OCI-LY7 (cell line): ENCODE measurements at regions not wholly inside any gene's neighbourhood (a gene's known extent, or its start where the extent isn't known, plus 50 kb on each side); places are given as distances from the start of the nearest gene placed in this dataset.

ENCODE experiments used
- BruUV-seq: library from RNA; stranded (reverse); fragments of 400-500 nt; replicated peaks from 2 replicates; lab custom pipeline; 2021; lab: Mats Ljungman, UMichigan
- CTCF ChIA-PET: fragments of 300-600 bp; sonication (Branson Sonifier 250); formaldehyde crosslinking; loops from one replicate; lab custom pipeline; 2022; ENCODE audit warnings: antibody characterized with exemption; ENCODE audit not compliant: unreplicated experiment; lab: Charles Lee
- POLR2A ChIA-PET: fragments of 300-600 bp; sonication (Branson Sonifier 250); formaldehyde crosslinking; loops from one replicate; lab custom pipeline; 2022; ENCODE audit warnings: antibody characterized with exemption; lab: Charles Lee
- DNase-seq: peaks from one replicate; pipeline ENCODE4 v3.0.0-alpha.2; 2015; ENCODE audit warnings: low spot score
- H2AFZ ChIP-seq: fragments of 200-600 bp; sonication (generic), shearing (Covaris generic); 2 replicates; pipeline ENCODE4 v1.6.1; 2014; ENCODE audit warnings: mild to moderate bottlenecking, antibody characterized with exemption, low read length, moderate library complexity
- H3K27ac ChIP-seq: fragments of 200-600 bp; sonication (generic); 2 replicates; pipeline ENCODE4 v1.5.1; 2014; ENCODE audit warnings: mixed run types, low read depth, mild to moderate bottlenecking, moderate library complexity, low read length, inconsistent platforms; ENCODE audit not compliant: poor library complexity, severe bottlenecking
- H3K36me3 ChIP-seq: fragments of 200-600 bp; sonication (generic); 2 replicates; pipeline ENCODE4 v1.6.1; 2014; ENCODE audit warnings: mild to moderate bottlenecking, antibody characterized with exemption, low read length, moderate library complexity, mixed read lengths; ENCODE audit not compliant: insufficient read depth
- H3K4me1 ChIP-seq: fragments of 200-600 bp; sonication (generic); 2 replicates; pipeline ENCODE4 v1.5.1; 2014; ENCODE audit warnings: mild to moderate bottlenecking, low read length; ENCODE audit not compliant: insufficient read depth, poor library complexity, severe bottlenecking
- H3K4me2 ChIP-seq: fragments of 200-600 bp; sonication (generic); 2 replicates; pipeline ENCODE4 v1.6.1; 2014; ENCODE audit warnings: mild to moderate bottlenecking, low read length
- H3K4me3 ChIP-seq: fragments of 200-600 bp; sonication (generic); 2 replicates; pipeline ENCODE4 v1.5.1; 2014; ENCODE audit warnings: mild to moderate bottlenecking, low read depth, low read length; ENCODE audit not compliant: poor library complexity, severe bottlenecking
- H3K79me2 ChIP-seq: fragments of 200-600 bp; sonication (generic); 2 replicates; pipeline ENCODE4 v1.6.1; 2016; ENCODE audit warnings: low read depth, mild to moderate bottlenecking, low read length, moderate library complexity, mixed read lengths; ENCODE audit not compliant: insufficient read depth
- H3K9me2 ChIP-seq: fragments of 200-600 bp; sonication (generic); 2 replicates; pipeline ENCODE4 v1.6.1; 2016; ENCODE audit warnings: mild to moderate bottlenecking, low read length, mixed read lengths; ENCODE audit not compliant: insufficient read depth
- H3K9me3 ChIP-seq: fragments of 200-600 bp; sonication (generic); 2 replicates; pipeline ENCODE4 v1.6.1; 2014; ENCODE audit warnings: mild to moderate bottlenecking, mixed run types, low read length, mixed read lengths
- H4K20me1 ChIP-seq: fragments of 200-600 bp; sonication (generic); 2 replicates; pipeline ENCODE4 v1.6.1; 2014; ENCODE audit warnings: mild to moderate bottlenecking, antibody characterized with exemption, low read length, moderate library complexity, mixed read lengths; ENCODE audit not compliant: insufficient read depth
- CTCF ChIP-seq: fragments of 200-600 bp; sonication (generic); conservative IDR thresholded peaks from 2 replicates; pipeline ENCODE4 v1.5.1; 2014; ENCODE audit warnings: mild to moderate bottlenecking, antibody characterized with exemption, low read length, moderate library complexity, mixed read lengths
- EZH2phosphoT487 ChIP-seq: fragments of 200-600 bp; sonication (generic); IDR thresholded peaks from 2 replicates; pipeline ENCODE4 v1.6.1; 2018; ENCODE audit warnings: low read depth, borderline replicate concordance, mild to moderate bottlenecking, mixed run types, antibody characterized with exemption, low read length, moderate library complexity, mixed read lengths
- intact Hi-C: fragments of 100-400 bp; cut with micrococcal nuclease; formaldehyde crosslinking; loops from one replicate; pipeline ENCODE4 v1.10.0; 2022; ENCODE audit not compliant: unreplicated experiment

- TF ChIP-seq CTCF (no peak), EZH2phosphoT487 (no peak)
- intact Hi-C loops: no loop called here
- H3K4me3 ChIP-seq: no peak overlapping the region
- no TSS peak for BruUV-seq
- ChIA-PET CTCF (no interaction called here), POLR2A (interaction anchor here (0.6 kb wide), 1 partner anchor 28 kb away, joined by 3 read pairs; no protein-coding TSS in a partner anchor)
- H4K20me1 ChIP-seq: no peaks in the 10 kb centered on the region
- H3K27ac ChIP-seq: no peak overlapping the region
- H3K9me2 ChIP-seq: no peaks in the 10 kb centered on the region
- H2AFZ ChIP-seq: no peak overlapping the region
- no peak overlapping the region for H3K4me2 ChIP-seq
- H3K9me3 ChIP-seq: no peaks in the 10 kb centered on the region
- H3K4me1 ChIP-seq: no peaks in the 10 kb centered on the region
- no peaks in the 10 kb centered on the region for H3K36me3 ChIP-seq
- DNase-seq: no peak
- H3K79me2 ChIP-seq: no peaks in the 10 kb centered on the region
Observed at GRCh38 chr3:101172516-101172915, 147.9 kb downstream of the IMPG2 start.

GRCh38 chr3:101171681-101172191, 148.6 kb downstream of the IMPG2 start:
- no peak overlapping the region for H2AFZ ChIP-seq
- intact Hi-C loops: no loop called here
- H4K20me1 ChIP-seq: no peaks in the 10 kb centered on the region
- no peak overlapping the region for H3K4me2 ChIP-seq
- DNase-seq: no peak
- H3K9me2 ChIP-seq: no peaks in the 10 kb centered on the region
- TF ChIP-seq EZH2phosphoT487 (no peak), CTCF (no peak)
- no peak overlapping the region for H3K27ac ChIP-seq
- H3K79me2 ChIP-seq: no peaks in the 10 kb centered on the region
- H3K4me3 ChIP-seq: no peak overlapping the region
- CTCF ChIA-PET: no interaction called here
- no TSS peak for BruUV-seq
- no peaks in the 10 kb centered on the region for H3K9me3 ChIP-seq
- no peaks in the 10 kb centered on the region for H3K36me3 ChIP-seq
- no peaks in the 10 kb centered on the region for H3K4me1 ChIP-seq
- POLR2A ChIA-PET: interaction anchor here (0.6 kb wide), 1 partner anchor 14 kb away, joined by 3 read pairs; no protein-coding TSS in a partner anchor

DNA sequence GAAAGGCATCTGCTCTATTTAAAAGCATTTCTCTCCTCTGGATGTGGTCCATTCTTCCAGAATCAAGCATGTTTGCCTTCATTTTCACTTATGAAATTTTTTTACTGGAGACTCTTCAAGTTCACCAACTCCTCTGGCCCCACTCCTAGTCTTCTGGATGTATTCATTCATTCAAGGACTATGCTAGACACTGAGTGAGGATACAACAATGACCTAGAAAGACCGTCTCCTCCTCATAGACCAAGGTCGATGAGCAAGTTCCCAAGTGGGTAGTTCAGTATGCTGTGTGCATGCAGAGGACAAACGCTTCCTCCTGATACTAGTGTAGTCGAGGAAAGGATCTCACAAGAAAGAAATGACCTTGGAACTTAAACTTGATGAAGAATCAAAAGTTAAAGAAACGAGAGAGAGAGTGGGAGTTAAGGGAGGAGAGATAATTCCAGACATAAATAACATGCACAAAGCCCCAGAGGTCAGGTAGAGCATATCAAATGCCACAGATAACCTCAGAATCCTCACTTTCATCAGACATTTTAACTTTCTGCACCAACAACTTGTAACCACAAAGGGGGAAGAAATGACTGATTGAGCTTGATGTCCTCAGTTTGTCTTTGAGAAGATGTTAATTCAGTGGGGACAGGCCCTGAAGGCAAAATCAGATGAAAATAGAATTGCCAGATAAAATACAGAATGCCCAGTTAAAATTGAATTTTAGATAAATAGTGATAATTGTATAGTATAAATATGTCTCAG, 149.4 kb downstream of the IMPG2 start:
- POLR2A ChIA-PET: interaction anchor here (0.6 kb wide), 1 partner anchor 13 kb away, joined by 3 read pairs; no protein-coding TSS in a partner anchor
- intact Hi-C loops: no loop called here
- no peaks in the 10 kb centered on the region for H3K9me2 ChIP-seq
- CTCF ChIA-PET: no interaction called here
- no peaks in the 10 kb centered on the region for H3K36me3 ChIP-seq
- no peaks in the 10 kb centered on the region for H3K4me1 ChIP-seq
- H2AFZ ChIP-seq: no peak overlapping the region
- no TSS peak for BruUV-seq
- H4K20me1 ChIP-seq: no peaks in the 10 kb centered on the region
- no peak overlapping the region for H3K4me3 ChIP-seq
- no peaks in the 10 kb centered on the region for H3K79me2 ChIP-seq
- no peak for TF ChIP-seq EZH2phosphoT487
- TF ChIP-seq CTCF: no peak
- no peak for DNase-seq
- H3K9me3 ChIP-seq: no peaks in the 10 kb centered on the region
- no peak overlapping the region for H3K4me2 ChIP-seq
- H3K27ac ChIP-seq: no peak overlapping the region
